ENCODE measurements at regions not wholly inside any gene's neighbourhood (a gene's known extent, or its start where the extent isn't known, plus 50 kb on each side); places are given as distances from the start of the nearest gene placed in this dataset.
"Not testable (repeated sequence)": the region's sequence is repeated elsewhere in the genome, so short reads cannot be mapped to it uniquely, and the experiment has no call there.

DNA sequence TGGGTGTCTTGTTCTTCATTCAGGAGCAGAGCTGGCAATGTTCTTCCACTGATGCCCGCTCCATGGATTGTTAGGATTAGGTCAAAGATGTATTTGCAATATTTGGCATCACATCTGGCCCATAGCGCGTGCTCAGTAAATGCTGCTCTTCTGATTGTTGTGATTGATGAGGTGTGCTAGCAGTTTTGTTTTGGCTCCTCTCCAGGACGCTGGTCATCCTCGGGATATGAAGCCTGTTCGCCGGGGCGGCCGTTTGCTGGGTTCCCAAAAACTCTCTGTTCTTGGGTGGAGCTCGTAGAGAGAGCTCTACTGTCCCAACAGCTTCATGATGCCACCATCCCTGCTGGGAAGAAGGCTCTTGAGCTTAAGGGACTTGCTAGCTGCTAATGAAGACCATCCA, 96.9 kb downstream of the XRCC2 start:
- TF ChIP-seq, protein P1, sequence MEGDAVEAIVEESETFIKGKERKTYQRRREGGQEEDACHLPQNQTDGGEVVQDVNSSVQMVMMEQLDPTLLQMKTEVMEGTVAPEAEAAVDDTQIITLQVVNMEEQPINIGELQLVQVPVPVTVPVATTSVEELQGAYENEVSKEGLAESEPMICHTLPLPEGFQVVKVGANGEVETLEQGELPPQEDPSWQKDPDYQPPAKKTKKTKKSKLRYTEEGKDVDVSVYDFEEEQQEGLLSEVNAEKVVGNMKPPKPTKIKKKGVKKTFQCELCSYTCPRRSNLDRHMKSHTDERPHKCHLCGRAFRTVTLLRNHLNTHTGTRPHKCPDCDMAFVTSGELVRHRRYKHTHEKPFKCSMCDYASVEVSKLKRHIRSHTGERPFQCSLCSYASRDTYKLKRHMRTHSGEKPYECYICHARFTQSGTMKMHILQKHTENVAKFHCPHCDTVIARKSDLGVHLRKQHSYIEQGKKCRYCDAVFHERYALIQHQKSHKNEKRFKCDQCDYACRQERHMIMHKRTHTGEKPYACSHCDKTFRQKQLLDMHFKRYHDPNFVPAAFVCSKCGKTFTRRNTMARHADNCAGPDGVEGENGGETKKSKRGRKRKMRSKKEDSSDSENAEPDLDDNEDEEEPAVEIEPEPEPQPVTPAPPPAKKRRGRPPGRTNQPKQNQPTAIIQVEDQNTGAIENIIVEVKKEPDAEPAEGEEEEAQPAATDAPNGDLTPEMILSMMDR (IDR thresholded peaks at IDR 0.05) = no peak
- ATAC-seq (ENCODE audit: low FRiP score) = no peak
- DNase-seq (ENCODE audit: low spot score) = no peak

DNA sequence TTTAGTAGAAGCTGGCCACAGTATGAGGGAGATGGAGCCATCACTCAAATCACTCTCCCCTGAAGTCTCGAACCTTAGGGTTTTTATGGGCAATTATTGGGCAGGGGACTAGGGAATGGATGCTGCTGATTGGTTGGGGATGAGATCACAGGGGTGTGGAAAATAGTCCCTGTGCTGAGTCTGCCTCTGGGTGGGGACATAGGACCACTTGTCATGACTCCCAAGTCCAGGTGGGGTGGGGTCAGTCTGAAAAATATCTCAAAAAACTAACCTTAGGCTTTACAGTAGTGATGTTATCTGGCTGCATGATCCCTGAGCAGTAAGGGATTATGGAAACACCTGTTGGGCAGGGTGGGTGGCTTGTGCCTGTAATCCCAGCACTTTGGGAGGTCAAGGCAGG, 98.6 kb downstream of the XRCC2 start:
- TF ChIP-seq, protein P1 (IDR thresholded peaks at IDR 0.05) = no peak
- no peak for ATAC-seq (ENCODE audit: low FRiP score)
- no peak for DNase-seq (ENCODE audit: low spot score)

- DNase-seq (ENCODE audit: low spot score) = no peak
- no peak for ATAC-seq (ENCODE audit: low FRiP score)
- TF ChIP-seq, protein P1 (IDR thresholded peaks at IDR 0.05) = no peak
These were observed 100.9 kb downstream of the XRCC2 start for GRCh38 chr7:152574892-152575548.

DNA sequence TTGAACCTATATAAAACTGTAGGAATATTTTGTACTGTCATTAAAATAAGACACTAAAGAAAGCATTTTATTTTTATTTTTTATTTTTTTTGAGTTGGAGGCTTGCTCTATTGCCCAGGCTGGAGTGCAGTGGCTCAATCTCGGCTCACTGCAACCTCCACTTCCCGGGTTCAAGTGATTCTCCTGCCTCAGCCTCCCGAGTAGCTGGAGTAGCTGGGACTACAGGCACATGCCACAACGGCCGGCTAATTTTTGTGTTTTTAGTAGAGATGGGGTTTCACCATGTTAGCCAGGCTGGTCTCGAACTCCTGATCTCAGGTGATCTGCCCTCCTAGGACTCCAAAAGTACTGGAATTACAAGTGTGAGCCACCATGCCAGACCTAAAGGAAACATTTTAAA, 102.8 kb downstream of the XRCC2 start:
- DNase-seq (ENCODE audit: low spot score); ATAC-seq (ENCODE audit: low FRiP score): not testable (repeated sequence)

DNA sequence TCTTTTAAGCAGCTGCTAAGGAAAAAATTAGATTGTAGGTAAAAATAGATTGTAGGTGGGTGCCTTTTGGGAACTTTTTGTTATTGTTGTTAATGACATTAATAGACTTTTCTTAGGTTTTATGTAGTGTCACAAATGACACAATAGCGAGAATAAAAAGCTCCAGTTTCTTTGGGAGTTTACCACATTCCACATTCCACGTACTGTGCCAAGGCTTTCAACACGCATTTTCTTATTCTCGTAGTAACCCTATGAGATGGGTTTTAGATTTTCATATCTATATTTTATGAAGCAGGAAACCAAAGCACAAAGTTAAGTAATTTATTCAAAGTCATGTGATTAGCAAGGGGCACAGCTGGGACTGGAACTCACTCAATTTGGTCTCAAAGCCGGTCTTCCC, 103.8 kb downstream of the XRCC2 start:
- TF ChIP-seq, protein P1 (IDR thresholded peaks at IDR 0.05) = no peak
- DNase-seq (ENCODE audit: low spot score) (no peak), ATAC-seq (ENCODE audit: low FRiP score) (no peak)

- TF ChIP-seq, protein P1 (IDR thresholded peaks at IDR 0.05) = no peak
- ATAC-seq (ENCODE audit: low FRiP score) (no peak), DNase-seq (ENCODE audit: low spot score) (no peak)
These were observed 104.9 kb downstream of the XRCC2 start for GRCh38 chr7:152571068-152571467.

DNA sequence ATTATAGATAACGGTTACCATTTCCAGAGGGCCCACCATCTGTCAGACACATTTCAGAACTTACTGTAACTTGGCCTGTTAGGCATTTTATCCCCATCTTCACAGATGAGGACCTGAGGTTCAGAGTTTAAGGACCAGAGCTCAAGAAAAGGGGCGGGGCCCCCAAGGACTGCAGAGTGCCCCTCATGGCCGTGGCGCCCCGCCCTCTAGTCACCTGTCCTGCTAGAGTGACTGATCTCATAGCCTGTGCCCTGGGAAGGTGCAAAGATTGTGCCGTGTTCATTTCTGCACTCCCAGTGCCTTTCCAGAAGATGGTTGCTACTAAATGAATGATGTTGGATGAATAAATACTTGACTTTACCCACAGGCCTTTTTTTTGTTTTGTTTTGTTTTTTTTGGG, 107.0 kb downstream of the XRCC2 start:
- ATAC-seq (ENCODE audit: low FRiP score) (no peak), DNase-seq (ENCODE audit: low spot score) (no peak)
- TF ChIP-seq, protein P1 (IDR thresholded peaks at IDR 0.05) = no peak
